SU-DHL-6 (cell line): ENCODE measurements at regions not wholly inside any gene's neighbourhood (a gene's known extent, or its start where the extent isn't known, plus 50 kb on each side); places are given as distances from the start of the nearest gene placed in this dataset.

Source experiments
- EZH2phosphoT487 ChIP-seq: fragments of 200-600 bp; sonication (generic), shearing (Covaris generic); conservative IDR thresholded peaks from 2 replicates; pipeline ENCODE4 v1.6.1; 2018; ENCODE audit warnings: mild to moderate bottlenecking, antibody characterized with exemption, low read length, moderate library complexity, mixed read lengths
- TF ChIP-seq, protein P1 (sequence below): fragments of 200-600 bp; sonication (generic); IDR thresholded peaks from one replicate; pipeline ENCODE4 v1.5.1; 2017; ENCODE audit warnings: antibody characterized with exemption, mild to moderate bottlenecking, low read length, moderate library complexity; ENCODE audit not compliant: insufficient read depth, poor library complexity, severe bottlenecking

DNA sequence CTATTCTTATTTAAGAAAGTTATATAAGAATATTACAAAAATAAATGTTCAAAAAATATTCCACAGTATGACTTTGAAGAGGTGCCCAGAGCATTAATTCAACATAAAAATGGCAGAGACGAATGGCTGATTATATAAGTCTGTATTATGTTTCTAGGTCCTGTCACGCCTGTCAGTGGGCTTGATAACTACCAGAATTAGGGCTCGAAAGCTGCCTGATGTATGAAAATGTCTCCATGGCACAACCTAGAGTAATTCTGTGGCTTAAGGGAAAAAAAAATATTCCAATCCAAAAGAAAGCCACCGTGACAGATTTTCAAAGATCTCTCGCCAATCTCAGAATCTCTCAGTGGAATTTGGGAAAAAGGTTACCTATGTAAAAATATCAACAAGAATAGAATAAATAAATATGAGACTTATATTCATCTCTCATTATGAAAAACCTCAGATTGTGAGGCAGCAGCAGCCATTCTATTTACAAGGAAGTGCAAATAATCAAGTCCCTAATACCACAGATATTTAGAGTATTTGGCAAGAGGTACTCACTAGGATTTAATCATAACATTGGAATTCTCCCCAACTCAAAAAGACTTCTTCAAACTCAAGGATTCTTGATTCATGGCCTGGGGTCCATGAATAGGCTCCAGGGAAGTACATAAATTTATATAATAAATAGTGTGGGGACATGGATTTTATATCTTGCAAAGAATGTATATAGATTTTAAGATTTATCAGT, 489.1 kb upstream of the INTU start:
- TF ChIP-seq, protein P1, sequence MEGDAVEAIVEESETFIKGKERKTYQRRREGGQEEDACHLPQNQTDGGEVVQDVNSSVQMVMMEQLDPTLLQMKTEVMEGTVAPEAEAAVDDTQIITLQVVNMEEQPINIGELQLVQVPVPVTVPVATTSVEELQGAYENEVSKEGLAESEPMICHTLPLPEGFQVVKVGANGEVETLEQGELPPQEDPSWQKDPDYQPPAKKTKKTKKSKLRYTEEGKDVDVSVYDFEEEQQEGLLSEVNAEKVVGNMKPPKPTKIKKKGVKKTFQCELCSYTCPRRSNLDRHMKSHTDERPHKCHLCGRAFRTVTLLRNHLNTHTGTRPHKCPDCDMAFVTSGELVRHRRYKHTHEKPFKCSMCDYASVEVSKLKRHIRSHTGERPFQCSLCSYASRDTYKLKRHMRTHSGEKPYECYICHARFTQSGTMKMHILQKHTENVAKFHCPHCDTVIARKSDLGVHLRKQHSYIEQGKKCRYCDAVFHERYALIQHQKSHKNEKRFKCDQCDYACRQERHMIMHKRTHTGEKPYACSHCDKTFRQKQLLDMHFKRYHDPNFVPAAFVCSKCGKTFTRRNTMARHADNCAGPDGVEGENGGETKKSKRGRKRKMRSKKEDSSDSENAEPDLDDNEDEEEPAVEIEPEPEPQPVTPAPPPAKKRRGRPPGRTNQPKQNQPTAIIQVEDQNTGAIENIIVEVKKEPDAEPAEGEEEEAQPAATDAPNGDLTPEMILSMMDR, result no peak
- no peak for TF ChIP-seq EZH2phosphoT487
